ENCODE measurements at regions not wholly inside any gene's neighbourhood (a gene's known extent, or its start where the extent isn't known, plus 50 kb on each side); places are given as distances from the start of the nearest gene placed in this dataset.
"Not testable (repeated sequence)": the region's sequence is repeated elsewhere in the genome, so short reads cannot be mapped to it uniquely, and the experiment has no call there.

- DNase-seq (ENCODE audit: low read depth in 6 of 9, low spot score in 9 of 9), result no peak
- H3K4me3 ChIP-seq (ENCODE audit: low read length in 2 of 2), result no peak overlapping the region
- 87% methylated on average over 2 of the region's 2 CpGs for WGBS
- H3K9me3 ChIP-seq (ENCODE audit: control insufficient read depth in 2 of 2, insufficient read depth in 1 of 2, low read length in 1 of 2), result peaks cover 0 to 1% of the 10 kb centered on the region in 2 donors
- no peaks in the 10 kb centered on the region for H3K4me1 ChIP-seq (ENCODE audit: control insufficient read depth in 2 of 2, insufficient read depth in 2 of 2, low read length in 2 of 2)
- H3K27ac ChIP-seq (ENCODE audit: low read depth in 1 of 2, low read length in 1 of 2), result no peak overlapping the region
- no peaks in the 10 kb centered on the region for H3K36me3 ChIP-seq (ENCODE audit: control insufficient read depth in 2 of 2, insufficient read depth in 2 of 2, low read length in 1 of 2)
- peaks cover 0 to 12% of the 10 kb centered on the region in 2 donors for H3K27me3 ChIP-seq (ENCODE audit: control insufficient read depth in 2 of 2, insufficient read depth in 1 of 2, low read length in 1 of 2)
These were observed 133.2 kb downstream of the NPIPB5 start for GRCh38 chr16:22643886-22644285.

GRCh38 chr16:22645868-22646267 is 135.2 kb downstream of the NPIPB5 start:
- DNase-seq (ENCODE audit: low read depth in 6 of 9, low spot score in 9 of 9), result no peak
- peaks cover 0 to 1% of the 10 kb centered on the region in 2 donors for H3K9me3 ChIP-seq (ENCODE audit: control insufficient read depth in 2 of 2, insufficient read depth in 1 of 2, low read length in 1 of 2)
- no peaks in the 10 kb centered on the region for H3K36me3 ChIP-seq (ENCODE audit: control insufficient read depth in 2 of 2, insufficient read depth in 2 of 2, low read length in 1 of 2)
- H3K27me3 ChIP-seq (ENCODE audit: control insufficient read depth in 2 of 2, insufficient read depth in 1 of 2, low read length in 1 of 2), result peaks cover 0 to 12% of the 10 kb centered on the region in 2 donors
- no peaks in the 10 kb centered on the region for H3K4me1 ChIP-seq (ENCODE audit: control insufficient read depth in 2 of 2, insufficient read depth in 2 of 2, low read length in 2 of 2)
- no peak overlapping the region for H3K4me3 ChIP-seq (ENCODE audit: low read length in 2 of 2)
- no peak overlapping the region for H3K27ac ChIP-seq (ENCODE audit: low read depth in 1 of 2, low read length in 1 of 2)
- WGBS, result 73% methylated on average over 3 of the region's 3 CpGs

GRCh38 chr16:22646948-22647556 is 136.4 kb downstream of the NPIPB5 start:
- Histone ChIP-seq H3K27me3 (ENCODE audit: control insufficient read depth in 2 of 2, insufficient read depth in 1 of 2, low read length in 1 of 2) (peaks cover 0 to 5% of the 10 kb centered on the region in 2 donors), H3K4me1 (ENCODE audit: control insufficient read depth in 2 of 2, insufficient read depth in 2 of 2, low read length in 2 of 2) (no peaks in the 10 kb centered on the region), H3K9me3 (ENCODE audit: control insufficient read depth in 2 of 2, insufficient read depth in 1 of 2, low read length in 1 of 2) (peaks cover 0 to 1% of the 10 kb centered on the region in 2 donors), H3K36me3 (ENCODE audit: control insufficient read depth in 2 of 2, insufficient read depth in 2 of 2, low read length in 1 of 2) (no peaks in the 10 kb centered on the region), H3K4me3 (ENCODE audit: low read length in 2 of 2) (no peak overlapping the region), H3K27ac (ENCODE audit: low read depth in 1 of 2, low read length in 1 of 2) (no peak overlapping the region)
- 88% methylated on average over 7 of the region's 7 CpGs for WGBS
- no peak for DNase-seq (ENCODE audit: low read depth in 6 of 9, low spot score in 9 of 9)

GRCh38 chr16:22648141-22648540 is 137.4 kb downstream of the NPIPB5 start:
- Histone ChIP-seq H3K27ac (ENCODE audit: low read depth in 1 of 2, low read length in 1 of 2) (no peak overlapping the region), H3K27me3 (ENCODE audit: control insufficient read depth in 2 of 2, insufficient read depth in 1 of 2, low read length in 1 of 2) (peaks cover 0 to 5% of the 10 kb centered on the region in 2 donors), H3K36me3 (ENCODE audit: control insufficient read depth in 2 of 2, insufficient read depth in 2 of 2, low read length in 1 of 2) (no peaks in the 10 kb centered on the region), H3K4me3 (ENCODE audit: low read length in 2 of 2) (no peak overlapping the region), H3K4me1 (ENCODE audit: control insufficient read depth in 2 of 2, insufficient read depth in 2 of 2, low read length in 2 of 2) (no peaks in the 10 kb centered on the region), H3K9me3 (ENCODE audit: control insufficient read depth in 2 of 2, insufficient read depth in 1 of 2, low read length in 1 of 2) (no peaks in the 10 kb centered on the region)
- DNase-seq (ENCODE audit: low read depth in 6 of 9, low spot score in 9 of 9), result no peak
- WGBS, result 87% methylated on average over 4 of the region's 4 CpGs

GRCh38 chr16:22648941-22649340 is 138.2 kb downstream of the NPIPB5 start:
- no peak for DNase-seq (ENCODE audit: low read depth in 6 of 9, low spot score in 9 of 9)
- Histone ChIP-seq H3K36me3 (ENCODE audit: control insufficient read depth in 2 of 2, insufficient read depth in 2 of 2, low read length in 1 of 2) (no peaks in the 10 kb centered on the region), H3K4me3 (ENCODE audit: low read length in 2 of 2) (no peak overlapping the region), H3K9me3 (ENCODE audit: control insufficient read depth in 2 of 2, insufficient read depth in 1 of 2, low read length in 1 of 2) (no peaks in the 10 kb centered on the region), H3K27ac (ENCODE audit: low read depth in 1 of 2, low read length in 1 of 2) (no peak overlapping the region), H3K4me1 (ENCODE audit: control insufficient read depth in 2 of 2, insufficient read depth in 2 of 2, low read length in 2 of 2) (no peaks in the 10 kb centered on the region), H3K27me3 (ENCODE audit: control insufficient read depth in 2 of 2, insufficient read depth in 1 of 2, low read length in 1 of 2) (peaks cover 0 to 3% of the 10 kb centered on the region in 2 donors)
- WGBS, result 95% methylated on average over 4 of the region's 4 CpGs

- not testable (repeated sequence) for H3K4me3 ChIP-seq (ENCODE audit: low read length in 2 of 2); DNase-seq (ENCODE audit: low read depth in 6 of 9, low spot score in 9 of 9); H3K27ac ChIP-seq (ENCODE audit: low read depth in 1 of 2, low read length in 1 of 2); H3K4me1 ChIP-seq (ENCODE audit: control insufficient read depth in 2 of 2, insufficient read depth in 2 of 2, low read length in 2 of 2); H3K36me3 ChIP-seq (ENCODE audit: control insufficient read depth in 2 of 2, insufficient read depth in 2 of 2, low read length in 1 of 2); H3K27me3 ChIP-seq (ENCODE audit: control insufficient read depth in 2 of 2, insufficient read depth in 1 of 2, low read length in 1 of 2); H3K9me3 ChIP-seq (ENCODE audit: control insufficient read depth in 2 of 2, insufficient read depth in 1 of 2, low read length in 1 of 2)
- 94% methylated on average over 6 of the region's 6 CpGs for WGBS
These were observed 140.6 kb downstream of the NPIPB5 start for GRCh38 chr16:22651111-22651817.

- Histone ChIP-seq H3K36me3 (ENCODE audit: control insufficient read depth in 2 of 2, insufficient read depth in 2 of 2, low read length in 1 of 2) (no peaks in the 10 kb centered on the region), H3K4me3 (ENCODE audit: low read length in 2 of 2) (no peak overlapping the region), H3K27me3 (ENCODE audit: control insufficient read depth in 2 of 2, insufficient read depth in 1 of 2, low read length in 1 of 2) (peaks cover 0 to 3% of the 10 kb centered on the region in 2 donors), H3K27ac (ENCODE audit: low read depth in 1 of 2, low read length in 1 of 2) (no peak overlapping the region), H3K9me3 (ENCODE audit: control insufficient read depth in 2 of 2, insufficient read depth in 1 of 2, low read length in 1 of 2) (no peaks in the 10 kb centered on the region), H3K4me1 (ENCODE audit: control insufficient read depth in 2 of 2, insufficient read depth in 2 of 2, low read length in 2 of 2) (no peaks in the 10 kb centered on the region)
- 95% methylated on average over 2 of the region's 2 CpGs for WGBS
- no peak for DNase-seq (ENCODE audit: low read depth in 6 of 9, low spot score in 9 of 9)
These were observed 141.8 kb downstream of the NPIPB5 start for GRCh38 chr16:22652463-22652845.

- H3K9me3 ChIP-seq (ENCODE audit: control insufficient read depth in 2 of 2, insufficient read depth in 1 of 2, low read length in 1 of 2), result no peaks in the 10 kb centered on the region
- H3K36me3 ChIP-seq (ENCODE audit: control insufficient read depth in 2 of 2, insufficient read depth in 2 of 2, low read length in 1 of 2), result no peaks in the 10 kb centered on the region
- H3K27me3 ChIP-seq (ENCODE audit: control insufficient read depth in 2 of 2, insufficient read depth in 1 of 2, low read length in 1 of 2), result peaks cover 0 to 3% of the 10 kb centered on the region in 2 donors
- WGBS, result 93% methylated on average over 6 of the region's 6 CpGs
- H3K27ac ChIP-seq (ENCODE audit: low read depth in 1 of 2, low read length in 1 of 2), result no peak overlapping the region
- no peak for DNase-seq (ENCODE audit: low read depth in 6 of 9, low spot score in 9 of 9)
- no peaks in the 10 kb centered on the region for H3K4me1 ChIP-seq (ENCODE audit: control insufficient read depth in 2 of 2, insufficient read depth in 2 of 2, low read length in 2 of 2)
- H3K4me3 ChIP-seq (ENCODE audit: low read length in 2 of 2), result no peak overlapping the region
These were observed 143.2 kb downstream of the NPIPB5 start for GRCh38 chr16:22653876-22654275.

GRCh38 chr16:22656573-22656972 is 145.9 kb downstream of the NPIPB5 start:
- not testable (repeated sequence) for H3K36me3 ChIP-seq (ENCODE audit: control insufficient read depth in 2 of 2, insufficient read depth in 2 of 2, low read length in 1 of 2); H3K27me3 ChIP-seq (ENCODE audit: control insufficient read depth in 2 of 2, insufficient read depth in 1 of 2, low read length in 1 of 2); DNase-seq (ENCODE audit: low read depth in 6 of 9, low spot score in 9 of 9); H3K4me3 ChIP-seq (ENCODE audit: low read length in 2 of 2); H3K9me3 ChIP-seq (ENCODE audit: control insufficient read depth in 2 of 2, insufficient read depth in 1 of 2, low read length in 1 of 2); H3K27ac ChIP-seq (ENCODE audit: low read depth in 1 of 2, low read length in 1 of 2); H3K4me1 ChIP-seq (ENCODE audit: control insufficient read depth in 2 of 2, insufficient read depth in 2 of 2, low read length in 2 of 2)
- 84% methylated on average over 9 of the region's 9 CpGs for WGBS
